Gastrocnemius medialis (tissue), 4 donors: ENCODE measurements at regions not wholly inside any gene's neighbourhood (a gene's known extent, or its start where the extent isn't known, plus 50 kb on each side); places are given as distances from the start of the nearest gene placed in this dataset.

Source experiments
- ATAC-seq, 2 donors: fragments of 150-250 bp; one replicate each; pipeline ENCODE4 v1.9.1; 2016
- DNase-seq, 2 donors: peaks; one replicate each; pipeline ENCODE4 v3.0.0-alpha.2; 2019
- H3K27ac ChIP-seq, 4 donors: fragments of 200-600 bp; sonication (generic); 1 replicate in 1 of 4; 2 replicates in 3 of 4; pipeline ENCODE4 v1.5.1; 2016 to 2018; ENCODE audit warnings: mild to moderate bottlenecking in 2 of 4, moderate library complexity in 1 of 4
- H3K27me3 ChIP-seq, 3 donors: fragments of 200-600 bp; sonication (generic) in 2 of 3; 1 replicate in 1 of 3; 2 replicates in 2 of 3; pipeline versions ENCODE4 v1.5.1 to v1.6.0; 2016 to 2019; ENCODE audit warnings: mild to moderate bottlenecking in 1 of 3, moderate library complexity in 1 of 3
- H3K36me3 ChIP-seq, 2 donors: fragments of 200-600 bp; sonication (generic) in 1 of 2; one replicate each; pipeline ENCODE4 v1.5.1; 2017 to 2018
- H3K4me1 ChIP-seq, 2 donors: fragments of 200-600 bp; sonication (generic) in 1 of 2; one replicate each; pipeline ENCODE4 v1.5.1; 2016 to 2017; ENCODE audit warnings: mild to moderate bottlenecking in 2 of 2
- H3K4me3 ChIP-seq, 4 donors: fragments of 200-600 bp; sonication (generic) in 3 of 4; 1 replicate in 1 of 4; 2 replicates in 3 of 4; pipeline ENCODE4 v1.5.1; 2016 to 2019; ENCODE audit warnings: mild to moderate bottlenecking in 2 of 4
- H3K9me3 ChIP-seq, 3 donors: fragments of 200-600 bp; sonication (generic) in 2 of 3; 1 replicate in 1 of 3; 2 replicates in 2 of 3; pipeline ENCODE4 v1.5.1; 2016 to 2019
- CTCF ChIP-seq, 5 experiments: fragments of 450-650 bp in 3 of 5; fragments of 200-600 bp in 2 of 5; sonication (generic) in 2 of 5; IDR thresholded peaks in 4 of 5; conservative IDR thresholded peaks in 1 of 5; 1 replicate in 4 of 5; 2 replicates in 1 of 5; pipeline ENCODE4 v1.5.1; 2016 to 2019; ENCODE audit warnings: antibody characterized with exemption in 5 of 5, mild to moderate bottlenecking in 3 of 5, moderate library complexity in 3 of 5
- POLR2A ChIP-seq, 2 donors: fragments of 450-650 bp; IDR thresholded peaks; one replicate each; pipeline ENCODE4 v1.6.1; 2017; ENCODE audit warnings: antibody characterized with exemption in 2 of 2, mild to moderate bottlenecking in 2 of 2, moderate library complexity in 2 of 2
- in situ Hi-C, 4 donors: fragments of 200-750 bp; cut with MboI; loops; one replicate each; pipeline versions ENCODE4 v1.15.0 to v1.8.0; 2017; ENCODE audit warnings: low sequenced_read_pairs in 4 of 4
- intact Hi-C: fragments of 100-400 bp; cut with DNase I; formaldehyde crosslinking; loops from one replicate; pipeline ENCODE4 v1.15.1; 2023; ENCODE audit warnings: low total_unique reads

GRCh38 chrX:125424536-125424935, 104.9 kb downstream of the TEX13C start:
- DNase-seq (no peak), ATAC-seq (no peak)
- no peaks in the 10 kb centered on the region for H3K9me3 ChIP-seq
- intact Hi-C loops (no loop called here), in situ Hi-C loops (no loop called here)
- TF ChIP-seq POLR2A (IDR thresholded peaks at IDR 0.05) (no peak), CTCF (IDR thresholded peaks at IDR 0.05 in 4 of 5, conservative IDR thresholded peaks at IDR 0.05 in 1 of 5) (no peak)
- H3K4me3 ChIP-seq: no peak overlapping the region
- H3K27ac ChIP-seq: no peak overlapping the region
- H3K4me1 ChIP-seq: no peaks in the 10 kb centered on the region
- no peaks in the 10 kb centered on the region for H3K36me3 ChIP-seq
- no peaks in the 10 kb centered on the region for H3K27me3 ChIP-seq

GRCh38 chrX:125436855-125437254, 117.2 kb downstream of the TEX13C start:
- Histone ChIP-seq H3K4me3 (no peak overlapping the region), H3K36me3 (no peaks in the 10 kb centered on the region), H3K9me3 (no peaks in the 10 kb centered on the region), H3K27ac (no peak overlapping the region), H3K27me3 (no peaks in the 10 kb centered on the region), H3K4me1 (no peaks in the 10 kb centered on the region)
- intact Hi-C loops: no loop called here
- ATAC-seq: no peak
- in situ Hi-C loops: no loop called here
- TF ChIP-seq POLR2A (IDR thresholded peaks at IDR 0.05): no peak
- TF ChIP-seq CTCF (IDR thresholded peaks at IDR 0.05 in 4 of 5, conservative IDR thresholded peaks at IDR 0.05 in 1 of 5): no peak
- no peak for DNase-seq

GRCh38 chrX:125439194-125439849, 119.7 kb downstream of the TEX13C start:
- in situ Hi-C loops: no loop called here
- no peak for DNase-seq

GRCh38 chrX:125444659-125445058, 125.0 kb downstream of the TEX13C start:
- in situ Hi-C loops (no loop called here), intact Hi-C loops (no loop called here)
- H3K36me3 ChIP-seq: no peaks in the 10 kb centered on the region
- ATAC-seq (no peak), DNase-seq (no peak)
- no peaks in the 10 kb centered on the region for H3K4me1 ChIP-seq
- H3K27me3 ChIP-seq: no peaks in the 10 kb centered on the region
- H3K9me3 ChIP-seq: no peaks in the 10 kb centered on the region
- TF ChIP-seq CTCF (IDR thresholded peaks at IDR 0.05 in 4 of 5, conservative IDR thresholded peaks at IDR 0.05 in 1 of 5): no peak
- TF ChIP-seq POLR2A (IDR thresholded peaks at IDR 0.05): no peak
- no peak overlapping the region for H3K27ac ChIP-seq
- H3K4me3 ChIP-seq: no peak overlapping the region

More at GRCh38 chrX:125439194-125439849, 119.7 kb downstream of the TEX13C start:
- no peaks in the 10 kb centered on the region for H3K36me3 ChIP-seq
- ATAC-seq: no peak
- H3K4me1 ChIP-seq: no peaks in the 10 kb centered on the region
- H3K27me3 ChIP-seq: no peaks in the 10 kb centered on the region
- TF ChIP-seq CTCF (IDR thresholded peaks at IDR 0.05 in 4 of 5, conservative IDR thresholded peaks at IDR 0.05 in 1 of 5) (no peak), POLR2A (IDR thresholded peaks at IDR 0.05) (no peak)
- H3K27ac ChIP-seq: no peak overlapping the region
- H3K4me3 ChIP-seq: no peak overlapping the region
- no peaks in the 10 kb centered on the region for H3K9me3 ChIP-seq
- intact Hi-C loops: no loop called here

- ATAC-seq (no peak), DNase-seq (no peak)
- H3K4me3 ChIP-seq: no peak overlapping the region
- H3K27ac ChIP-seq: no peak overlapping the region
- H3K9me3 ChIP-seq: no peaks in the 10 kb centered on the region
- no peaks in the 10 kb centered on the region for H3K27me3 ChIP-seq
- in situ Hi-C loops: no loop called here
- intact Hi-C loops: no loop called here
- H3K36me3 ChIP-seq: no peaks in the 10 kb centered on the region
- H3K4me1 ChIP-seq: no peaks in the 10 kb centered on the region
- TF ChIP-seq POLR2A (IDR thresholded peaks at IDR 0.05) (no peak), CTCF (IDR thresholded peaks at IDR 0.05 in 4 of 5, conservative IDR thresholded peaks at IDR 0.05 in 1 of 5) (no peak)
Measured at GRCh38 chrX:125475482-125475881, 155.8 kb downstream of the TEX13C start.
